SK-N-MC (cell line): ENCODE measurements at regions not wholly inside any gene's neighbourhood (a gene's known extent, or its start where the extent isn't known, plus 50 kb on each side); places are given as distances from the start of the nearest gene placed in this dataset.

ENCODE experiments used
- DNase-seq: peaks from one replicate; pipeline ENCODE4 v3.0.0-alpha.2; 2011; ENCODE audit warnings: low read depth, low spot score
- H3K27ac ChIP-seq: fragments of 200-600 bp; sonication (generic); 2 replicates; pipeline ENCODE4 v1.5.1; 2016; ENCODE audit warnings: mixed run types
- H3K36me3 ChIP-seq: fragments of 200-600 bp; sonication (generic); 2 replicates; pipeline ENCODE4 v1.6.1; 2017; ENCODE audit warnings: antibody characterized with exemption, low read length, mixed read lengths; ENCODE audit not compliant: insufficient read depth
- H3K4me3 ChIP-seq: fragments of 200-600 bp; sonication (generic); 2 replicates; pipeline ENCODE4 v1.5.1; 2016
- H3K9ac ChIP-seq: fragments of 200-600 bp; sonication (generic); 2 replicates; pipeline ENCODE4 v1.8.0; 2017; ENCODE audit warnings: mixed run types, mixed read lengths; ENCODE audit not compliant: insufficient read length
- H3K9me3 ChIP-seq: fragments of 200-600 bp; sonication (generic); 2 replicates; pipeline ENCODE4 v1.6.1; 2017; ENCODE audit warnings: low read depth, mild to moderate bottlenecking, antibody characterized with exemption, low read length, moderate library complexity, mixed read lengths
- EZH2 ChIP-seq: fragments of 200-600 bp; sonication (generic); IDR thresholded peaks from one replicate; pipeline ENCODE4 v1.6.1; 2017; ENCODE audit warnings: antibody characterized with exemption
- FOXP2 ChIP-seq: optimal IDR thresholded peaks from 2 replicates; pipeline ENCODE3; 2011; ENCODE audit warnings: mild to moderate bottlenecking, moderate library complexity; ENCODE audit not compliant: insufficient read depth; ENCODE audit errors: extremely low read length, control extremely low read depth
- POLR2AphosphoS5 ChIP-seq: IDR thresholded peaks from 2 replicates; pipeline ENCODE4 v1.6.1; 2012; ENCODE audit warnings: mild to moderate bottlenecking, low read depth, low read length, borderline replicate concordance

GRCh38 chr2:239570971-239571520 lies 170.2 kb upstream of the HDAC4 start:
- H3K4me3 ChIP-seq, result no peak overlapping the region
- no peak overlapping the region for H3K9ac ChIP-seq
- TF ChIP-seq FOXP2, result no peak
- TF ChIP-seq EZH2, result no peak
- TF ChIP-seq POLR2AphosphoS5, result no peak
- no peak overlapping the region for H3K27ac ChIP-seq
- H3K36me3 ChIP-seq, result no peaks in the 10 kb centered on the region
- H3K9me3 ChIP-seq, result no peaks in the 10 kb centered on the region
- no peak for DNase-seq

DNA sequence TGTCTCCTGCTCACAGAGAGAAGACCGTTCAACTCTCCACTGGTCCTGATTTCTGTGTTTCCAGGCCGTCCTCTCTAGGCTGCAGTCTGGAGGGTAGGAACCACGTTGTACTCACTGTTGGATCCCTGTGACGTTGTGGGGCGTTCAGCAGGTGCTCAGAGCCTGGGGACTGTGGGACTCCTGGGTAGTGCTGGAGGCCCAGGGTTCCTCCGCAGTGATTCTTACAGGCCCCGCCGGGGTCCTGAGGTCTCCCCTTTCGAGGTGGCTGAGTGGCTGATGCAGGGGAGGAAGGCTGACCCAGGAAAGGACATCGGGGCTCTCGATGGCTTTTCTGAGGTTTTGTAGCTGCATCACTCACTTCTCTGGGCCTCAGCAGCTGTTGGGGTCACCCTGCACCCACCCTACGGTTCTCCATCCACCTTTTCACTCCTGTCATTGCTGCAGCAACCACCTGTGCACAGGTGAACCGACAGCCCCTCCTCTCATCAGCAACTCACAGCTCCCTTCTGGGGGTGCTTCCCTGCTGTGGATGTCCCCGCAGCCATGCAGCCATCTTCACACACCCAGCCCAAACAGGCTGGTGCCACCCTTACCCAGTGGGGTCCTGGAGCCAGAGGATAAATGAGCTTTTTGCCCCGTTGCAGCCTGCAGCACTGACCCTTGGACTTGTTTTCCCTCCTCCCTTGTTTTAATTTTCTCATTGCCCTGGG lies 169.6 kb upstream of the HDAC4 start:
- H3K9me3 ChIP-seq, result no peaks in the 10 kb centered on the region
- no peaks in the 10 kb centered on the region for H3K36me3 ChIP-seq
- H3K27ac ChIP-seq, result no peak overlapping the region
- DNase-seq, result no peak
- no peak overlapping the region for H3K4me3 ChIP-seq
- no peak overlapping the region for H3K9ac ChIP-seq
- TF ChIP-seq POLR2AphosphoS5 (no peak), FOXP2 (no peak), EZH2 (no peak)

- Histone ChIP-seq H3K9ac (no peak overlapping the region), H3K36me3 (no peaks in the 10 kb centered on the region), H3K27ac (no peak overlapping the region), H3K4me3 (no peak overlapping the region), H3K9me3 (no peaks in the 10 kb centered on the region)
- no peak for DNase-seq
- no peak for TF ChIP-seq POLR2AphosphoS5
- no peak for TF ChIP-seq EZH2
- TF ChIP-seq FOXP2, result no peak
Measured at GRCh38 chr2:239569401-239570090, 168.7 kb upstream of the HDAC4 start.

DNA sequence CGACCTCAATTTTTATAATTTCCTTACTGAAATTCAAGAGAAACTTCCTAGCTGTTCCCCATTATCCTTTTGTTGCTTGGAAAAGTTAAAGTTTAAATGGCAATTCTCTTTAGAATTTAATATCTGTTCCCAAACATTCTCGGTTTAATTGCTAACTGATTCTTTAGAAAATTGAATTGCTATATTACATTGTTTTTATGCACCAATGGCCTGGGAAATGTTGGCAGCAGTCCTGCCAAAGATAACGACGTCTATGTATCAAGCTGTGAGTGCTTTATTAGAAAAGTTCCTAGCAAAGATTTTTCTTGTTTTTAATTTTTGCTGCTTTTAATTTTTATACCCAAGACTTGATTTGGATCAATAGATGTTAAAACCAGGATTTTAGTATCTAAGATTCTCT lies 167.8 kb upstream of the HDAC4 start:
- TF ChIP-seq EZH2, result no peak
- no peak for TF ChIP-seq POLR2AphosphoS5
- TF ChIP-seq FOXP2, result no peak
- Histone ChIP-seq H3K27ac (no peak overlapping the region), H3K9ac (no peak overlapping the region), H3K36me3 (no peaks in the 10 kb centered on the region), H3K9me3 (no peaks in the 10 kb centered on the region), H3K4me3 (no peak overlapping the region)
- DNase-seq, result no peak

- H3K9me3 ChIP-seq, result no peaks in the 10 kb centered on the region
- no peaks in the 10 kb centered on the region for H3K36me3 ChIP-seq
- TF ChIP-seq POLR2AphosphoS5, result no peak
- no peak for TF ChIP-seq FOXP2
- no peak for TF ChIP-seq EZH2
- DNase-seq, result no peak
- H3K9ac ChIP-seq, result no peak overlapping the region
- H3K4me3 ChIP-seq, result no peak overlapping the region
- no peak overlapping the region for H3K27ac ChIP-seq
Measured at GRCh38 chr2:239567786-239568185, 167.0 kb upstream of the HDAC4 start.

- H3K36me3 ChIP-seq, result no peaks in the 10 kb centered on the region
- H3K27ac ChIP-seq, result no peak overlapping the region
- H3K9me3 ChIP-seq, result no peaks in the 10 kb centered on the region
- DNase-seq, result no peak
- H3K9ac ChIP-seq, result no peak overlapping the region
- H3K4me3 ChIP-seq, result no peak overlapping the region
- TF ChIP-seq FOXP2 (no peak), POLR2AphosphoS5 (no peak), EZH2 (no peak)
Measured at GRCh38 chr2:239566995-239567568, 166.3 kb upstream of the HDAC4 start.

GRCh38 chr2:239566162-239566994 lies 165.6 kb upstream of the HDAC4 start:
- no peaks in the 10 kb centered on the region for H3K36me3 ChIP-seq

More at GRCh38 chr2:239566162-239566994, 165.6 kb upstream of the HDAC4 start:
- TF ChIP-seq FOXP2 (no peak), POLR2AphosphoS5 (no peak)
- H3K9ac ChIP-seq, result no peak overlapping the region
- no peak for DNase-seq
- no peaks in the 10 kb centered on the region for H3K9me3 ChIP-seq
- no peak overlapping the region for H3K27ac ChIP-seq
- no peak overlapping the region for H3K4me3 ChIP-seq
